Progenitor cell of endocrine pancreas (in vitro differentiated cells): ENCODE measurements at regions not wholly inside any gene's neighbourhood (a gene's known extent, or its start where the extent isn't known, plus 50 kb on each side); places are given as distances from the start of the nearest gene placed in this dataset.

ENCODE experiments used
- DNase-seq: peaks from one replicate; pipeline ENCODE4 v3.0.0; 2021; ENCODE audit warnings: low spot score; ENCODE audit not compliant: unreplicated experiment
- H3K27ac Mint-ChIP-seq: 2 replicates; pipeline ENCODE4 v1.8.0; 2021; ENCODE audit warnings: mild to moderate bottlenecking, moderate library complexity, mixed read lengths
- H3K27me3 Mint-ChIP-seq: 2 replicates; pipeline ENCODE4 v1.8.0; 2021; ENCODE audit warnings: mixed read lengths
- H3K36me3 Mint-ChIP-seq: 2 replicates; pipeline ENCODE4 v1.8.0; 2022; ENCODE audit warnings: mixed read lengths; ENCODE audit not compliant: insufficient read depth
- H3K4me1 Mint-ChIP-seq: 2 replicates; pipeline ENCODE4 v1.8.0; 2021; ENCODE audit warnings: low read depth, mixed read lengths
- H3K4me3 Mint-ChIP-seq: 2 replicates; pipeline ENCODE4 v1.8.0; 2021; ENCODE audit warnings: low read depth, mild to moderate bottlenecking, moderate library complexity, mixed read lengths
- H3K9me3 Mint-ChIP-seq: 2 replicates; pipeline ENCODE4 v1.8.0; 2021; ENCODE audit warnings: low read depth, mixed read lengths
- TF ChIP-seq, protein P1 (sequence below): fragments of 200-600 bp; sonication (generic); IDR thresholded peaks from one replicate; pipeline ENCODE4 v1.5.0; 2021; ENCODE audit warnings: antibody characterized with exemption, mild to moderate bottlenecking; ENCODE audit not compliant: unreplicated experiment

DNA sequence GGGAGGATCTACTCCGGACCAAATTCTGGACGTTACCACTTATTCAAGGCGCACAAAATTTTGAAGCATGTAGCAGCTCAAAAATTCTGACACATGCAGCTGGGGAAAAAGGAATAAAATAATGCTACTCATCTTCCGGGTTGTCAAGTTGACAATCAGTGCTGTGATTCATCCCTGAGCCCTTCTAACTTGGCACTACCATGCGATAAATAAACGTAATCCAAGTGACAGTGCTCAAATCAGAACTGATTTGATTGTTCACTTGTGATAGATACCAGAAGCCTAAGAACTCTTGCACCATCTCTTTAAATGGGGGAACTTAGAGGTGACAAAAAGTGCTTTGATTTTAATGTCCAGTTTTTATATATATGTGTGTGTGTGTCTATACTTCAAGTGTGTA lies 230.2 kb upstream of the TLE4 start:
- no peak for DNase-seq
- Mint-ChIP-seq H3K9me3 (peaks cover 8% of the 10 kb centered on the region), H3K27ac (no peak overlapping the region), H3K36me3 (no peaks in the 10 kb centered on the region), H3K27me3 (peaks cover 15% of the 10 kb centered on the region), H3K4me1 (no peaks in the 10 kb centered on the region), H3K4me3 (no peak overlapping the region)
- TF ChIP-seq, protein P1, sequence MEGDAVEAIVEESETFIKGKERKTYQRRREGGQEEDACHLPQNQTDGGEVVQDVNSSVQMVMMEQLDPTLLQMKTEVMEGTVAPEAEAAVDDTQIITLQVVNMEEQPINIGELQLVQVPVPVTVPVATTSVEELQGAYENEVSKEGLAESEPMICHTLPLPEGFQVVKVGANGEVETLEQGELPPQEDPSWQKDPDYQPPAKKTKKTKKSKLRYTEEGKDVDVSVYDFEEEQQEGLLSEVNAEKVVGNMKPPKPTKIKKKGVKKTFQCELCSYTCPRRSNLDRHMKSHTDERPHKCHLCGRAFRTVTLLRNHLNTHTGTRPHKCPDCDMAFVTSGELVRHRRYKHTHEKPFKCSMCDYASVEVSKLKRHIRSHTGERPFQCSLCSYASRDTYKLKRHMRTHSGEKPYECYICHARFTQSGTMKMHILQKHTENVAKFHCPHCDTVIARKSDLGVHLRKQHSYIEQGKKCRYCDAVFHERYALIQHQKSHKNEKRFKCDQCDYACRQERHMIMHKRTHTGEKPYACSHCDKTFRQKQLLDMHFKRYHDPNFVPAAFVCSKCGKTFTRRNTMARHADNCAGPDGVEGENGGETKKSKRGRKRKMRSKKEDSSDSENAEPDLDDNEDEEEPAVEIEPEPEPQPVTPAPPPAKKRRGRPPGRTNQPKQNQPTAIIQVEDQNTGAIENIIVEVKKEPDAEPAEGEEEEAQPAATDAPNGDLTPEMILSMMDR: no peak

DNA sequence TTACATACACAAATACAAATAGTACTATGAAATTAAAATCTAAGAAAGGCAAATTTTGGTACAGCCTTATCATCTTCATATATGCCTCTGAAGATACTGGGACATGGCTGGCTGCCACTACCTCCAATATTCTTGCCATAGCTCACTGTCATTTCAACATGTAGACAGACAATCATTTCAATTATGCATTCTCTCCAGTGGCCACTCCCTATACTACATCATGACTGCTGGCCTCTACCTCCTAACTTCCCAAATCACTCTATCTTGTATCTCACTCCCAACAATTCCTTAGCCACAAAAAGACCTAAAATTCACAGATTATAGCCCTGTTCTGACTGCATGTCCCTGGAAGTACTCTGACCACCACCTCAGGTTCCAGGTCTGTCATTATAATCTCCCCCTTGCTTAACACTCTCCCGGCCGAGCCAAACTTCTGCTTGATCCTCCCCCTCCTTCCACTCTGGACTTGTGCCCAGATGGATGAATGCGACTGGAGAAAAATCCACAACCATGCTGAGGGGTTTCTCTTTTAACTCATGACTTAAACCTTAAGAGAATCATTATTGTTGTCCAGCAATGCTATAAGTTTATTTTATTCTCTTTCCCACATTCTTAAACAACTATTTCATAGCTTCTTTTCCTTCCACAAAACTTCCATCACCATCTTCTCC lies 225.3 kb upstream of the TLE4 start:
- H3K36me3 Mint-ChIP-seq: no peaks in the 10 kb centered on the region
- no peaks in the 10 kb centered on the region for H3K9me3 Mint-ChIP-seq
- H3K27ac Mint-ChIP-seq: no peak overlapping the region
- H3K4me3 Mint-ChIP-seq: no peak overlapping the region
- H3K4me1 Mint-ChIP-seq: no peaks in the 10 kb centered on the region
- no peak for DNase-seq
- TF ChIP-seq, protein P1: no peak
- peaks cover 17% of the 10 kb centered on the region for H3K27me3 Mint-ChIP-seq

DNA sequence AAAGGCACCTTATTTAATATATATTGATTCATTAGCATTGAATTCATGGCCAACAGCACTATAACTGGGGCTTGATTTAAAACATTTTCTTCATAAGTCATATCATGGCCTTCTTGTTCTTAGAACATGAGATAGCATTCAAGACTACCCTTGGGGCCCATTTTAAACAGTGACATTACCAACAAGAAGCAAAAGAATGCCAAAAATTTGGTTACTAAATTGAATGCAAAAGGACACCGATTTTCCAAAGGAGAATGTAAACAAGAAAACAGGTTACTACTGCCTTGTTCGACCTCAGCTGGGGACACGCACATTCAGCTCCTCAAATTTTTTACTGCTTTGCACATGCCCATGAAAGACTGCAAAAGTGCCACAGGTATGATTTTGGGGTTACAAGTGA lies 219.4 kb upstream of the TLE4 start:
- H3K27me3 Mint-ChIP-seq: peaks cover 58% of the 10 kb centered on the region
- H3K27ac Mint-ChIP-seq: no peak overlapping the region
- TF ChIP-seq, protein P1: no peak
- no peak for DNase-seq
- no peaks in the 10 kb centered on the region for H3K36me3 Mint-ChIP-seq
- H3K4me1 Mint-ChIP-seq: peaks cover 10% of the 10 kb centered on the region
- no peaks in the 10 kb centered on the region for H3K9me3 Mint-ChIP-seq
- no peak overlapping the region for H3K4me3 Mint-ChIP-seq

DNA sequence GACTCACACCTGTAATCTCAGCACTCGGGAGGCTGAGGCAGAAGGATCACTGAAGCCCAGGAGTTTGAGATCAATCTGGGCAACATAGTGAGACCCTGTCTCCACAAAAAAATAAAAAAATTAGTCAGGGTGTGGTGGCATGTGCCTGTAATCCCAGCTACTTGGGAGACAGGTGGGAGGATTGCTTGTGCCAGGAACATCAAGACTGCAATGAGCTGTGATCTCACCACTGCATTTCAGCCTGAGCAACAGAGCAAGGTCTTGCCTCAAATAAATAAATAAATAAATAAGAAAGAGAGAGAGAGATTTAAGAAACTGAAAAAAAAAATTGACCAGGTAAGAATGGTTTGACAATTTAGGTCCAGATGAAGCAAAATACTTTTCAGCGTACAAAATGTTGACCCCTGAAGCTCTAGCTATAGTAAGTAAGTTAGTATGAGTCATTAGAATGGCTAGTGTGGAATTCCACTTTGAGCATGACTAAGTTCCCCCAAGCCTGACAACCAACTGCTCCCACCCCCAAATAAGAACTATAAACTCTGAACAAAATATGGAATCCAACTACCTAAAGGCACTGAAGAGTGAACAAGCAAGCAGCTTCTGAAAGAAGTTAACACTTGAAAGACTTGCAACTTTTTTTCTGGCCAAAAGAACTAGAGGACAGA lies 217.8 kb upstream of the TLE4 start:
- no peak for DNase-seq
- H3K27me3 Mint-ChIP-seq: peaks cover 74% of the 10 kb centered on the region
- no peaks in the 10 kb centered on the region for H3K9me3 Mint-ChIP-seq
- no peak overlapping the region for H3K4me3 Mint-ChIP-seq
- no peak overlapping the region for H3K27ac Mint-ChIP-seq
- TF ChIP-seq, protein P1: no peak
- H3K36me3 Mint-ChIP-seq: no peaks in the 10 kb centered on the region
- peaks cover 15% of the 10 kb centered on the region for H3K4me1 Mint-ChIP-seq

DNA sequence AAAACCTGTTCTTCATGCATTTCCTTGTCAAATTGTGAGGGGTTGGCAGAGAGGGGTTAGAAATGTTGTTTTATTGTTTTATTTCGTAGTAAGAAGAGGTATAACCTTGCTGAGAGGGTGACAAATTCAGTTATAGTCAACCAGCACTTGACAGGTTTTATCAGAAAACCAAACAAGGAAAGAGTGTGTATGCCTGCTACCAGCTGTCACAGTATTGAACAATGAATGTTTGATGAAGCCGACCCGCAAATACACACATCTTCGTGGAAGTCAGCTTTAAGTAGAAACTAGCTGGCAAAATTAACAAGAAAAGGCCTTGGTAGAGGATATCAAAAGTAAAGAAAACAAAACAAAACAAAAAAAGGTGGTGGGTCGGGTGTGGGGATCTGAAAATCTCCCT lies 214.6 kb upstream of the TLE4 start:
- no peak overlapping the region for H3K27ac Mint-ChIP-seq
- no peaks in the 10 kb centered on the region for H3K36me3 Mint-ChIP-seq
- H3K4me3 Mint-ChIP-seq: no peak overlapping the region
- peaks cover 88% of the 10 kb centered on the region for H3K27me3 Mint-ChIP-seq
- TF ChIP-seq, protein P1: no peak
- H3K4me1 Mint-ChIP-seq: peaks cover 18% of the 10 kb centered on the region
- H3K9me3 Mint-ChIP-seq: no peaks in the 10 kb centered on the region
- no peak for DNase-seq
